ENCODE measurements at regions not wholly inside any gene's neighbourhood (a gene's known extent, or its start where the extent isn't known, plus 50 kb on each side); places are given as distances from the start of the nearest gene placed in this dataset.

DNA sequence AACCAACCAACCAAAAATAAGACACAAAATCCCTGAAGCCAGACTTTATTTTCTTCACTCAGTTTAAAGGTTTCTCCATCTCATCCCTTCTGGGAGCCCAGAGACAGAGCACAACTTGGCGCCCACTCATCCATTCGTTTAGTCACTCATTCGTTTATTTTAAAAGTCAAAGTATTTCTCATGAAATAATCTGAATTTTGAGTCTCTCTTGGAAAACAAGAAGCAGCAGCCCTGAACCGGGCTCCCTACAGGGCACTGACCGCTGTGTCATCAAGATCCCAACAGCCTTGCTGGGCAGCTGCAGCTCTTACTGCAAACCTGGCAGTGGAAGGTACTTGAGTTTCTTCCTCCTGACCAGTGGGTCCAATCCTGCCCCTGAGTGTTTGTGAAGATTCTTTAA lies 171.6 kb downstream of the THBS2 start:
- TF ChIP-seq, protein P1, sequence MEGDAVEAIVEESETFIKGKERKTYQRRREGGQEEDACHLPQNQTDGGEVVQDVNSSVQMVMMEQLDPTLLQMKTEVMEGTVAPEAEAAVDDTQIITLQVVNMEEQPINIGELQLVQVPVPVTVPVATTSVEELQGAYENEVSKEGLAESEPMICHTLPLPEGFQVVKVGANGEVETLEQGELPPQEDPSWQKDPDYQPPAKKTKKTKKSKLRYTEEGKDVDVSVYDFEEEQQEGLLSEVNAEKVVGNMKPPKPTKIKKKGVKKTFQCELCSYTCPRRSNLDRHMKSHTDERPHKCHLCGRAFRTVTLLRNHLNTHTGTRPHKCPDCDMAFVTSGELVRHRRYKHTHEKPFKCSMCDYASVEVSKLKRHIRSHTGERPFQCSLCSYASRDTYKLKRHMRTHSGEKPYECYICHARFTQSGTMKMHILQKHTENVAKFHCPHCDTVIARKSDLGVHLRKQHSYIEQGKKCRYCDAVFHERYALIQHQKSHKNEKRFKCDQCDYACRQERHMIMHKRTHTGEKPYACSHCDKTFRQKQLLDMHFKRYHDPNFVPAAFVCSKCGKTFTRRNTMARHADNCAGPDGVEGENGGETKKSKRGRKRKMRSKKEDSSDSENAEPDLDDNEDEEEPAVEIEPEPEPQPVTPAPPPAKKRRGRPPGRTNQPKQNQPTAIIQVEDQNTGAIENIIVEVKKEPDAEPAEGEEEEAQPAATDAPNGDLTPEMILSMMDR (IDR thresholded peaks at IDR 0.05), result no peak
- no peak for TF ChIP-seq EZH2 (IDR thresholded peaks at IDR 0.05)
